ENCODE measurements at regions not wholly inside any gene's neighbourhood (a gene's known extent, or its start where the extent isn't known, plus 50 kb on each side); places are given as distances from the start of the nearest gene placed in this dataset.

DNA sequence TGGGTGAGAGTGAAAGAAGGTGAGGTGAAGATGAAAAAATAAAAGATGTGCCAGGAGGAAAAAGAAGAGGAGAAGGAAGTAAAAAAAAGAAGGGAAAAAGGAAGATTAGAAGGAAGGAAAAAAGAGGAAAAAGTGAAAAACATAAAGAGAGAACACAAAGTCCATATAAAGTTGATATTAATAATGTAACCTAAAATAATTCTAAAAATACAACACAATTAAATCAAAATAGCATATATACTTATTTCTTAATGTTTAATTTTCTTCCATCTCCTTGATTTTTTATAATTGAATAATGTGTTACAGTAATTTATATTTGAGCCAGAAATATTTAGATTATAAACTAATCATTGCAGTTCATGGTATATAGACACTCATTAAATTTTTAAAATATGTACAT, 124.4 kb upstream of the NOVA1 start:
- Mint-ChIP-seq H3K27me3 (no peaks in the 10 kb centered on the region), H3K27ac (no peak overlapping the region), H3K9me3 (ENCODE audit: insufficient read depth) (no peaks in the 10 kb centered on the region), H3K4me3 (no peak overlapping the region), H3K4me1 (no peaks in the 10 kb centered on the region)
- no peaks in the 10 kb centered on the region for H3K27me3 ChIP-seq (replicated peaks in 1 of 4; ENCODE audit: control extremely low read depth in 1 of 4, control insufficient read depth in 3 of 4, insufficient read depth in 4 of 4, low read length in 3 of 4)
- H2AFZ ChIP-seq (ENCODE audit: insufficient read depth, low read depth, low read length, poor library complexity, severe bottlenecking): no peak overlapping the region
- H3K27ac ChIP-seq (ENCODE audit: low read length in 2 of 2): no peak overlapping the region
- POLR2A ChIA-PET: no interaction called here
- CTCF ChIA-PET: no interaction called here
- ATAC-seq (ENCODE audit: low read depth) (no peak), DNase-seq (no peak)
- H3K9me3 ChIP-seq (ENCODE audit: control extremely low read depth in 1 of 3, control insufficient read depth in 2 of 3, insufficient read depth in 1 of 3, low read length in 2 of 3): no peaks in the 10 kb centered on the region
- no peaks in the 10 kb centered on the region for H3K36me3 ChIP-seq (replicated peaks in 1 of 2; ENCODE audit: control extremely low read depth in 1 of 2, control insufficient read depth in 1 of 2, extremely low read depth in 1 of 2, insufficient read depth in 2 of 2, low read length in 1 of 2)
- no peaks in the 10 kb centered on the region for H3K79me2 ChIP-seq (ENCODE audit: control insufficient read depth, insufficient read depth, low read length)
- TF ChIP-seq, protein P1, sequence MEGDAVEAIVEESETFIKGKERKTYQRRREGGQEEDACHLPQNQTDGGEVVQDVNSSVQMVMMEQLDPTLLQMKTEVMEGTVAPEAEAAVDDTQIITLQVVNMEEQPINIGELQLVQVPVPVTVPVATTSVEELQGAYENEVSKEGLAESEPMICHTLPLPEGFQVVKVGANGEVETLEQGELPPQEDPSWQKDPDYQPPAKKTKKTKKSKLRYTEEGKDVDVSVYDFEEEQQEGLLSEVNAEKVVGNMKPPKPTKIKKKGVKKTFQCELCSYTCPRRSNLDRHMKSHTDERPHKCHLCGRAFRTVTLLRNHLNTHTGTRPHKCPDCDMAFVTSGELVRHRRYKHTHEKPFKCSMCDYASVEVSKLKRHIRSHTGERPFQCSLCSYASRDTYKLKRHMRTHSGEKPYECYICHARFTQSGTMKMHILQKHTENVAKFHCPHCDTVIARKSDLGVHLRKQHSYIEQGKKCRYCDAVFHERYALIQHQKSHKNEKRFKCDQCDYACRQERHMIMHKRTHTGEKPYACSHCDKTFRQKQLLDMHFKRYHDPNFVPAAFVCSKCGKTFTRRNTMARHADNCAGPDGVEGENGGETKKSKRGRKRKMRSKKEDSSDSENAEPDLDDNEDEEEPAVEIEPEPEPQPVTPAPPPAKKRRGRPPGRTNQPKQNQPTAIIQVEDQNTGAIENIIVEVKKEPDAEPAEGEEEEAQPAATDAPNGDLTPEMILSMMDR (IDR thresholded peaks at IDR 0.05): no peak
- TF ChIP-seq EZH2 (IDR thresholded peaks at IDR 0.05; ENCODE audit: borderline replicate concordance, insufficient read depth, low read depth, low read length, poor library complexity, severe bottlenecking): no peak
- no peaks in the 10 kb centered on the region for H4K20me1 ChIP-seq (ENCODE audit: control insufficient read depth, insufficient read depth, low read length, poor library complexity, severe bottlenecking)
- H3K4me3 ChIP-seq (ENCODE audit: control extremely low read depth in 1 of 5, extremely low read depth in 1 of 5, insufficient read depth in 1 of 5, low read depth in 2 of 5, low read length in 4 of 5): no peak overlapping the region
- H3K9ac ChIP-seq (ENCODE audit: low read length): no peak overlapping the region
- intact Hi-C loops (cut with micrococcal nuclease): no loop called here
- H3K4me1 ChIP-seq (ENCODE audit: control insufficient read depth in 2 of 2, insufficient read depth in 2 of 2, low read length in 2 of 2): no peaks in the 10 kb centered on the region
- no peak overlapping the region for H3K4me2 ChIP-seq (replicated peaks; ENCODE audit: low read depth, low read length, poor library complexity, severe bottlenecking)

DNA sequence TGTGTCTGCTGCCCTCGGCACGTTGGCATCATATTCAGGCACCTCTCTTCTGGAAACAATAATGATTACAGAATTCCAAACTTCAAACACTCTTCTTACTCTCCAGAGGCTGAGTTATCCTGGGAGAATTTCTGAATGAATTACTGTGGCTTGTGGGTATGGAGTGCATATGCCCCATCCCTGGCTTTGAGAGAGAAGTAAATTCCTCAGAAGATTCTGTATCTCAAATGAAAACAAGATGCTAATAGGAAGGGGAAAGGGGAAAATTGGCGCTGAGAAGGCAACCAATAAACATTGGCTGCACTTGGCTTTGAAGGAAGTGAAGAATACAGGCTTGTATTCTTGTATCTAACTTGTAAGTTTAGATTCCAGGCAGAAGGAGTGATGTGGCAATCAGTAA, 132.0 kb upstream of the NOVA1 start:
- no peaks in the 10 kb centered on the region for H3K4me1 Mint-ChIP-seq
- no peaks in the 10 kb centered on the region for H3K36me3 ChIP-seq (replicated peaks in 1 of 2; ENCODE audit: control extremely low read depth in 1 of 2, control insufficient read depth in 1 of 2, extremely low read depth in 1 of 2, insufficient read depth in 2 of 2, low read length in 1 of 2)
- H3K4me1 ChIP-seq (ENCODE audit: control insufficient read depth in 2 of 2, insufficient read depth in 2 of 2, low read length in 2 of 2): no peaks in the 10 kb centered on the region
- no peaks in the 10 kb centered on the region for H3K27me3 ChIP-seq (replicated peaks in 1 of 4; ENCODE audit: control extremely low read depth in 1 of 4, control insufficient read depth in 3 of 4, insufficient read depth in 4 of 4, low read length in 3 of 4)
- no peaks in the 10 kb centered on the region for H3K9me3 ChIP-seq (ENCODE audit: control extremely low read depth in 1 of 3, control insufficient read depth in 2 of 3, insufficient read depth in 1 of 3, low read length in 2 of 3)
- H3K4me3 Mint-ChIP-seq: no peak overlapping the region
- no peak for DNase-seq
- POLR2A ChIA-PET: no interaction called here
- no peaks in the 10 kb centered on the region for H3K79me2 ChIP-seq (ENCODE audit: control insufficient read depth, insufficient read depth, low read length)
- H3K27me3 Mint-ChIP-seq: no peaks in the 10 kb centered on the region
- no peak overlapping the region for H3K27ac ChIP-seq (ENCODE audit: low read length in 2 of 2)
- H2AFZ ChIP-seq (ENCODE audit: insufficient read depth, low read depth, low read length, poor library complexity, severe bottlenecking): no peak overlapping the region
- H3K9ac ChIP-seq (ENCODE audit: low read length): no peak overlapping the region
- H3K4me3 ChIP-seq (ENCODE audit: control extremely low read depth in 1 of 5, extremely low read depth in 1 of 5, insufficient read depth in 1 of 5, low read depth in 2 of 5, low read length in 4 of 5): no peak overlapping the region
- intact Hi-C loops (cut with micrococcal nuclease): no loop called here
- 78% methylated on average over 1 of the region's 3 CpGs for WGBS (ENCODE audit: insufficient coverage)
- TF ChIP-seq, protein P1 (IDR thresholded peaks at IDR 0.05): no peak
- TF ChIP-seq EZH2 (IDR thresholded peaks at IDR 0.05; ENCODE audit: borderline replicate concordance, insufficient read depth, low read depth, low read length, poor library complexity, severe bottlenecking): no peak
- no peak for ATAC-seq (ENCODE audit: low read depth)
- CTCF ChIA-PET: no interaction called here
- no peaks in the 10 kb centered on the region for H3K9me3 Mint-ChIP-seq (ENCODE audit: insufficient read depth)
- H4K20me1 ChIP-seq (ENCODE audit: control insufficient read depth, insufficient read depth, low read length, poor library complexity, severe bottlenecking): no peaks in the 10 kb centered on the region
- H3K27ac Mint-ChIP-seq: no peak overlapping the region
- H3K4me2 ChIP-seq (replicated peaks; ENCODE audit: low read depth, low read length, poor library complexity, severe bottlenecking): no peak overlapping the region
